IMR-90 (cell line): ENCODE measurements at regions not wholly inside any gene's neighbourhood (a gene's known extent, or its start where the extent isn't known, plus 50 kb on each side); places are given as distances from the start of the nearest gene placed in this dataset.

ENCODE experiments used
- ATAC-seq: fragments of 200-7000 bp; cut with Tn5 transposase; 2 replicates; pipeline ENCODE4 v1.9.1; 2020; ENCODE audit warnings: low read depth, mild to moderate bottlenecking, moderate library complexity
- BruUV-seq: library from RNA; stranded (reverse); fragments of 400-500 nt; replicated peaks from 2 replicates; lab custom pipeline; 2021; lab: Mats Ljungman, UMichigan
- CTCF ChIA-PET: fragments of 300-600 bp; formaldehyde crosslinking; extraction: SDS; loops from one replicate; lab custom pipeline; 2021; ENCODE audit warnings: antibody characterized with exemption; lab: Yijun Ruan, JAX
- POLR2A ChIA-PET: fragments of 300-600 bp; sonication (Branson Sonifier 250); formaldehyde crosslinking; loops from one replicate; lab custom pipeline; 2022; ENCODE audit warnings: antibody characterized with exemption; ENCODE audit not compliant: unreplicated experiment; lab: Charles Lee
- DNase-seq: peaks from one replicate; pipeline ENCODE4 v3.0.0; 2013
- H2AFZ ChIP-seq: replicated peaks from 2 replicates; pipeline ENCODE3; 2013; ENCODE audit warnings: low read length, mild to moderate bottlenecking; ENCODE audit not compliant: poor library complexity
- H2AK5ac ChIP-seq: 2 replicates; pipeline ENCODE4 v1.6.1; 2013; ENCODE audit warnings: low read depth, low read length, inconsistent platforms
- H2AK9ac ChIP-seq: replicated peaks from 2 replicates; pipeline ENCODE3; 2013; ENCODE audit warnings: mild to moderate bottlenecking, low read depth, low read length, moderate library complexity; ENCODE audit not compliant: poor library complexity
- H2BK120ac ChIP-seq: 2 replicates; pipeline ENCODE4 v1.6.1; 2013; ENCODE audit warnings: low read depth, low read length, inconsistent platforms
- H2BK15ac ChIP-seq: 3 replicates; pipeline ENCODE4 v1.6.1; 2013; ENCODE audit warnings: low read depth, low read length, inconsistent platforms
- H2BK20ac ChIP-seq: 2 replicates; pipeline ENCODE4 v1.6.1; 2013; ENCODE audit warnings: low read depth, mild to moderate bottlenecking, inconsistent platforms, low read length, moderate library complexity
- H2BK5ac ChIP-seq: 2 replicates; pipeline ENCODE4 v1.6.1; 2013; ENCODE audit warnings: mild to moderate bottlenecking, low read depth, low read length, inconsistent platforms; ENCODE audit not compliant: poor library complexity, severe bottlenecking
- H3K14ac ChIP-seq: replicated peaks from 2 replicates; pipeline ENCODE4 v1.6.1; 2013; ENCODE audit warnings: low read depth, low read length, inconsistent platforms
- H3K18ac ChIP-seq: 2 replicates; pipeline ENCODE4 v1.6.1; 2013; ENCODE audit warnings: low read depth, low read length, control low read depth
- H3K23ac ChIP-seq: 2 replicates; pipeline ENCODE4 v1.6.1; 2013; ENCODE audit warnings: low read depth, low read length, inconsistent platforms
- H3K27ac ChIP-seq: 2 replicates; pipeline ENCODE4 v1.5.1; 2013; ENCODE audit warnings: mild to moderate bottlenecking, control low read depth, low read length; ENCODE audit not compliant: insufficient read depth
- H3K27me3 ChIP-seq: 2 replicates; pipeline ENCODE4 v1.6.1; 2013; ENCODE audit warnings: low read length; ENCODE audit not compliant: control insufficient read depth, insufficient read depth
- H3K36me3 ChIP-seq: 2 replicates; pipeline ENCODE4 v1.6.1; 2013; ENCODE audit warnings: low read length, mixed read lengths; ENCODE audit not compliant: control insufficient read depth, insufficient read depth
- H3K4ac ChIP-seq: 2 replicates; pipeline ENCODE4 v1.6.1; 2013; ENCODE audit warnings: low read depth, low read length, inconsistent platforms
- H3K4me1 ChIP-seq: 2 replicates; pipeline ENCODE4 v1.6.1; 2013; ENCODE audit warnings: low read length, mixed read lengths; ENCODE audit not compliant: control insufficient read depth, insufficient read depth
- H3K4me2 ChIP-seq: 2 replicates; pipeline ENCODE4 v1.6.1; 2013; ENCODE audit warnings: low read depth, mild to moderate bottlenecking, control low read depth, low read length, moderate library complexity
- H3K4me3 ChIP-seq: 2 replicates; pipeline ENCODE4 v1.5.1; 2013; ENCODE audit warnings: low read depth, mild to moderate bottlenecking, control low read depth, low read length, moderate library complexity; ENCODE audit not compliant: insufficient read depth
- H3K56ac ChIP-seq: 2 replicates; pipeline ENCODE4 v1.6.1; 2013; ENCODE audit warnings: low read length, inconsistent platforms; ENCODE audit not compliant: insufficient read depth; ENCODE audit errors: extremely low read depth
- H3K79me1 ChIP-seq, 2 experiments: 2 replicates each; pipeline ENCODE4 v1.6.1; 2013; ENCODE audit warnings: low read length in 2 of 2, inconsistent platforms in 1 of 2, low read depth in 1 of 2
- H3K9ac ChIP-seq: 2 replicates; pipeline ENCODE4 v1.6.1; 2013; ENCODE audit warnings: low read depth, low read length, control low read depth
- H3K9me1 ChIP-seq: 2 replicates; pipeline ENCODE4 v1.6.1; 2013; ENCODE audit warnings: low read length, inconsistent platforms; ENCODE audit not compliant: insufficient read depth
- H3K9me3 ChIP-seq: 2 replicates; pipeline ENCODE4 v1.6.1; 2013; ENCODE audit warnings: low read length; ENCODE audit not compliant: control insufficient read depth, insufficient read depth
- H4K20me1 ChIP-seq: 2 replicates; pipeline ENCODE4 v1.6.1; 2013; ENCODE audit warnings: low read length, inconsistent platforms; ENCODE audit not compliant: insufficient read depth
- H4K5ac ChIP-seq: 2 replicates; pipeline ENCODE4 v1.6.1; 2013; ENCODE audit warnings: mild to moderate bottlenecking, low read depth, low read length, control low read depth
- H4K8ac ChIP-seq, 2 experiments: 2 replicates each; pipeline ENCODE4 v1.6.1; 2013; ENCODE audit warnings: low read depth in 2 of 2, low read length in 2 of 2, control low read depth in 1 of 2, inconsistent platforms in 1 of 2
- H4K91ac ChIP-seq: 2 replicates; pipeline ENCODE4 v1.6.1; 2013; ENCODE audit warnings: low read depth, low read length, inconsistent platforms; ENCODE audit not compliant: insufficient read depth
- CHD1 ChIP-seq: IDR thresholded peaks from 2 replicates; pipeline ENCODE4 v1.6.1; 2012; ENCODE audit warnings: low read depth, low read length, improper control_type of control experiment
- MXI1 ChIP-seq: IDR thresholded peaks from 2 replicates; pipeline ENCODE4 v1.6.1; 2012; ENCODE audit warnings: low read depth, mild to moderate bottlenecking, low read length, moderate library complexity, borderline replicate concordance
- POLR2A ChIP-seq: IDR thresholded peaks from 2 replicates; pipeline ENCODE4 v1.6.1; 2012; ENCODE audit warnings: mild to moderate bottlenecking, low read depth, low read length
- WGBS, 2 experiments: methylation state at CpG; one replicate each; pipeline versions ENCODE4 v1.1.5 to v1.1.7; 2013; ENCODE audit warnings: missing lambda C conversion rate in 2 of 2; ENCODE audit not compliant: insufficient read length in 1 of 2; ENCODE audit errors: extremely low coverage in 2 of 2; 5-methylcytosine and 5-hydroxymethylcytosine counted together
- dilution Hi-C: fragments of 300-500 bp; cut with HindIII; formaldehyde crosslinking; loops from one replicate; pipeline ENCODE4 v1.14.3; 2018; ENCODE audit warnings: low sequenced_read_pairs; ENCODE audit not compliant: unreplicated experiment
- in situ Hi-C: fragments of 300-500 bp; cut with MboI; formaldehyde crosslinking; loops from 3 replicates; pipeline ENCODE4 v1.14.3; 2019; ENCODE audit warnings: low sequenced_read_pairs, inconsistent platforms, mixed read lengths
- intact Hi-C: fragments of 100-400 bp; cut with micrococcal nuclease; formaldehyde crosslinking; loops from 2 replicates; pipeline ENCODE4 v1.10.0; 2022
- TF ChIP-seq, protein P1 (sequence below): fragments of 150-350 bp; IDR thresholded peaks from 2 replicates; pipeline ENCODE4 v1.6.1; 2016; ENCODE audit warnings: low read depth, mild to moderate bottlenecking, low read length, moderate library complexity, borderline replicate concordance
- TF ChIP-seq, protein P2 (sequence below): fragments of 150-350 bp; IDR thresholded peaks from 2 replicates; pipeline ENCODE4 v1.6.1; 2017; ENCODE audit warnings: mild to moderate bottlenecking, antibody characterized with exemption, low read length, low read depth

DNA sequence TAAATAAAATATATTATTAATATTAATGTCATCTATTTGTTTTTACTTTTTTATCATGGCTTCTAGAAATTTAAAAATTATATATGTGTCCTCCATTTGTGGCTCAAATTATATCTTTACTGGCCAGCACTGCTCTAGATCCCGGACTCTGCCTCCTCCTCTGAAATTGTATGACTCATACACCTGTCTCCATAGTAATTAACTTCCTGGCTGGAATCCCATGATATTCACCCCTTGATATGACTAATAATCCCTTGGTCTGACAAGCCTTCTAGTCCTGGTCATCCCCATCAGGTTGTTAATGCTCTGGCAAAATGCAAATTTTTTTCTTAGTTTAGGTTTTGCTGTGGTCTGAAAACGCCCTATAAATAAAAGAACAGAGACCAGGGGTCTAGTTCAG is 116.2 kb downstream of the BMP4 start:
- WGBS, 2 experiments: no CpG with 5 or more reads among the region's 2 CpGs
- no peak for DNase-seq
- dilution Hi-C loops: no loop called here

More for the DNA sequence above, 116.2 kb downstream of the BMP4 start:
- TF ChIP-seq, protein P1, sequence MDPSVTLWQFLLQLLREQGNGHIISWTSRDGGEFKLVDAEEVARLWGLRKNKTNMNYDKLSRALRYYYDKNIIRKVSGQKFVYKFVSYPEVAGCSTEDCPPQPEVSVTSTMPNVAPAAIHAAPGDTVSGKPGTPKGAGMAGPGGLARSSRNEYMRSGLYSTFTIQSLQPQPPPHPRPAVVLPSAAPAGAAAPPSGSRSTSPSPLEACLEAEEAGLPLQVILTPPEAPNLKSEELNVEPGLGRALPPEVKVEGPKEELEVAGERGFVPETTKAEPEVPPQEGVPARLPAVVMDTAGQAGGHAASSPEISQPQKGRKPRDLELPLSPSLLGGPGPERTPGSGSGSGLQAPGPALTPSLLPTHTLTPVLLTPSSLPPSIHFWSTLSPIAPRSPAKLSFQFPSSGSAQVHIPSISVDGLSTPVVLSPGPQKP: no peak
- TF ChIP-seq, protein P2, sequence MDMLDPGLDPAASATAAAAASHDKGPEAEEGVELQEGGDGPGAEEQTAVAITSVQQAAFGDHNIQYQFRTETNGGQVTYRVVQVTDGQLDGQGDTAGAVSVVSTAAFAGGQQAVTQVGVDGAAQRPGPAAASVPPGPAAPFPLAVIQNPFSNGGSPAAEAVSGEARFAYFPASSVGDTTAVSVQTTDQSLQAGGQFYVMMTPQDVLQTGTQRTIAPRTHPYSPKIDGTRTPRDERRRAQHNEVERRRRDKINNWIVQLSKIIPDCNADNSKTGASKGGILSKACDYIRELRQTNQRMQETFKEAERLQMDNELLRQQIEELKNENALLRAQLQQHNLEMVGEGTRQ: no peak
- no peak for TF ChIP-seq CHD1
- no peak for TF ChIP-seq POLR2A
- TF ChIP-seq MXI1: no peak
- no peak overlapping the region for H2AK5ac ChIP-seq
- ChIA-PET POLR2A (no interaction called here), CTCF (no interaction called here)
- no peaks in the 10 kb centered on the region for H3K27me3 ChIP-seq
- no peak overlapping the region for H4K8ac ChIP-seq
- no peak overlapping the region for H4K5ac ChIP-seq
- H3K4me2 ChIP-seq: no peak overlapping the region
- H2AFZ ChIP-seq: no peak overlapping the region
- H3K27ac ChIP-seq: no peak overlapping the region
- H4K91ac ChIP-seq: no peak overlapping the region
- H4K20me1 ChIP-seq: no peaks in the 10 kb centered on the region
- no TSS peak for BruUV-seq
- H2BK20ac ChIP-seq: no peak overlapping the region
- no peak overlapping the region for H2BK5ac ChIP-seq
- H3K9me3 ChIP-seq: no peaks in the 10 kb centered on the region
- H3K79me1 ChIP-seq: no peaks in the 10 kb centered on the region
- H3K36me3 ChIP-seq: no peaks in the 10 kb centered on the region
- no peak overlapping the region for H2AK9ac ChIP-seq
- intact Hi-C loops (no loop called here), in situ Hi-C loops (no loop called here)
- no peak for ATAC-seq
- no peak overlapping the region for H3K9ac ChIP-seq
- H3K14ac ChIP-seq: no peak overlapping the region
- no peak overlapping the region for H3K18ac ChIP-seq
- no peak overlapping the region for H3K23ac ChIP-seq
- no peaks in the 10 kb centered on the region for H3K9me1 ChIP-seq
- no peaks in the 10 kb centered on the region; the same call in 1 of the 2 replicates for H3K4me1 ChIP-seq
- H2BK120ac ChIP-seq: no peak overlapping the region
- H3K4me3 ChIP-seq: no peak overlapping the region
- H2BK15ac ChIP-seq: no peak overlapping the region
- H3K4ac ChIP-seq: no peak overlapping the region
- H3K56ac ChIP-seq: no peak overlapping the region
